ENCODE measurements at regions not wholly inside any gene's neighbourhood (a gene's known extent, or its start where the extent isn't known, plus 50 kb on each side); places are given as distances from the start of the nearest gene placed in this dataset.
"Not testable (repeated sequence)": the region's sequence is repeated elsewhere in the genome, so short reads cannot be mapped to it uniquely, and the experiment has no call there.

- DNase-seq (ENCODE audit: low read depth, low spot score), result no peak
Measured at GRCh38 chr13:103883698-103884097, 817.5 kb upstream of the SLC10A2 start.

GRCh38 chr13:103883164-103883563, 816.9 kb upstream of the SLC10A2 start:
- peak; percentile 85 for DNase-seq (ENCODE audit: low read depth, low spot score)

GRCh38 chr13:103880146-103880545, 813.9 kb upstream of the SLC10A2 start:
- DNase-seq (ENCODE audit: low read depth, low spot score), result not testable (repeated sequence)

GRCh38 chr13:103878891-103879605, 812.8 kb upstream of the SLC10A2 start:
- DNase-seq (ENCODE audit: low read depth, low spot score), result no peak

- no peak for DNase-seq (ENCODE audit: low read depth, low spot score)
Measured at GRCh38 chr13:103876571-103876970, 810.4 kb upstream of the SLC10A2 start.

- no peak for DNase-seq (ENCODE audit: low read depth, low spot score)
Measured at GRCh38 chr13:103873725-103874124, 807.5 kb upstream of the SLC10A2 start.

GRCh38 chr13:103866048-103866447, 799.8 kb upstream of the SLC10A2 start:
- no peak for DNase-seq (ENCODE audit: low read depth, low spot score)

- no peak for DNase-seq (ENCODE audit: low read depth, low spot score)
Measured at GRCh38 chr13:103862525-103862924, 796.3 kb upstream of the SLC10A2 start.

GRCh38 chr13:103859952-103860351, 793.7 kb upstream of the SLC10A2 start:
- DNase-seq (ENCODE audit: low read depth, low spot score), result no peak

- DNase-seq (ENCODE audit: low read depth, low spot score), result no peak
Measured at GRCh38 chr13:103852036-103852435, 785.8 kb upstream of the SLC10A2 start.

GRCh38 chr13:103844471-103844870, 778.3 kb upstream of the SLC10A2 start:
- no peak for DNase-seq (ENCODE audit: low read depth, low spot score)

GRCh38 chr13:103839460-103839859, 773.2 kb upstream of the SLC10A2 start:
- no peak for DNase-seq (ENCODE audit: low read depth, low spot score)

GRCh38 chr13:103835052-103835451, 768.8 kb upstream of the SLC10A2 start:
- DNase-seq (ENCODE audit: low read depth, low spot score), result no peak

GRCh38 chr13:103833294-103833852, 767.2 kb upstream of the SLC10A2 start:
- no peak for DNase-seq (ENCODE audit: low read depth, low spot score)

GRCh38 chr13:103815619-103816018, 749.4 kb upstream of the SLC10A2 start:
- DNase-seq (ENCODE audit: low read depth, low spot score), result no peak

GRCh38 chr13:103812971-103813370, 746.8 kb upstream of the SLC10A2 start:
- DNase-seq (ENCODE audit: low read depth, low spot score), result no peak

- no peak for DNase-seq (ENCODE audit: low read depth, low spot score)
Measured at GRCh38 chr13:103812558-103812957, 746.3 kb upstream of the SLC10A2 start.

- DNase-seq (ENCODE audit: low read depth, low spot score), result no peak
Measured at GRCh38 chr13:103810026-103810425, 743.8 kb upstream of the SLC10A2 start.

GRCh38 chr13:103805771-103806170, 739.6 kb upstream of the SLC10A2 start:
- DNase-seq (ENCODE audit: low read depth, low spot score), result no peak

GRCh38 chr13:103803349-103803748, 737.1 kb upstream of the SLC10A2 start:
- no peak for DNase-seq (ENCODE audit: low read depth, low spot score)

- DNase-seq (ENCODE audit: low read depth, low spot score), result no peak
Measured at GRCh38 chr13:103799028-103799427, 732.8 kb upstream of the SLC10A2 start.

GRCh38 chr13:103795892-103796478, 729.8 kb upstream of the SLC10A2 start:
- no peak for DNase-seq (ENCODE audit: low read depth, low spot score)

- no peak for DNase-seq (ENCODE audit: low read depth, low spot score)
Measured at GRCh38 chr13:103794526-103794925, 728.3 kb upstream of the SLC10A2 start.

All from pulmonary artery endothelial cell (primary cell).